ENCODE measurements at regions not wholly inside any gene's neighbourhood (a gene's known extent, or its start where the extent isn't known, plus 50 kb on each side); places are given as distances from the start of the nearest gene placed in this dataset.

DNA sequence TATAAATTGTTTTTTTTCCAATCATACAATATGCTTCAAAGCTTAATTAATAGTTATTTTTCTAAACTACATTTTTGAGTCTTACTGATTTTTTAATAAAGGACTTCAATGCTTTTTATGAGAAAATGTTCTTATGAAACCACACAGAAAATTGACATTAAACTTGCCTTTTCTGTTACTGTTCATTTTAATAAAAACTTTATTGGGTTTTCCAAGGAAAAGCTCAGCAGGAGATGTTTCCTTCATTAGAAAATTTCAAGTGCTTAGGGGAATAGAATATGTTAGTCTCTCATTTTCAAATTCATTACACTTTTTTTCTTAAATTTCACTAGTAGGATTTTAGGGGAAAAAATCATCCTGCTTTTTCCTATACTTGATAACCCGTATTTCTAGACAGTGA lies 711.4 kb downstream of the DIPK2A start:
- H3K36me3 Mint-ChIP-seq (ENCODE audit: low read depth), result no peaks in the 10 kb centered on the region
- no peak for DNase-seq
- TF ChIP-seq, protein P1, sequence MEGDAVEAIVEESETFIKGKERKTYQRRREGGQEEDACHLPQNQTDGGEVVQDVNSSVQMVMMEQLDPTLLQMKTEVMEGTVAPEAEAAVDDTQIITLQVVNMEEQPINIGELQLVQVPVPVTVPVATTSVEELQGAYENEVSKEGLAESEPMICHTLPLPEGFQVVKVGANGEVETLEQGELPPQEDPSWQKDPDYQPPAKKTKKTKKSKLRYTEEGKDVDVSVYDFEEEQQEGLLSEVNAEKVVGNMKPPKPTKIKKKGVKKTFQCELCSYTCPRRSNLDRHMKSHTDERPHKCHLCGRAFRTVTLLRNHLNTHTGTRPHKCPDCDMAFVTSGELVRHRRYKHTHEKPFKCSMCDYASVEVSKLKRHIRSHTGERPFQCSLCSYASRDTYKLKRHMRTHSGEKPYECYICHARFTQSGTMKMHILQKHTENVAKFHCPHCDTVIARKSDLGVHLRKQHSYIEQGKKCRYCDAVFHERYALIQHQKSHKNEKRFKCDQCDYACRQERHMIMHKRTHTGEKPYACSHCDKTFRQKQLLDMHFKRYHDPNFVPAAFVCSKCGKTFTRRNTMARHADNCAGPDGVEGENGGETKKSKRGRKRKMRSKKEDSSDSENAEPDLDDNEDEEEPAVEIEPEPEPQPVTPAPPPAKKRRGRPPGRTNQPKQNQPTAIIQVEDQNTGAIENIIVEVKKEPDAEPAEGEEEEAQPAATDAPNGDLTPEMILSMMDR (IDR thresholded peaks at IDR 0.05), result no peak
- no peaks in the 10 kb centered on the region; the same call in 1 of the 2 replicates for H3K27me3 Mint-ChIP-seq (ENCODE audit: insufficient read depth)
- H3K4me3 Mint-ChIP-seq, result no peak overlapping the region
- H3K27ac Mint-ChIP-seq, result no peak overlapping the region
- peaks cover 25% of the 10 kb centered on the region for H3K9me3 Mint-ChIP-seq
- H3K4me1 Mint-ChIP-seq (ENCODE audit: low read depth), result no peaks in the 10 kb centered on the region

DNA sequence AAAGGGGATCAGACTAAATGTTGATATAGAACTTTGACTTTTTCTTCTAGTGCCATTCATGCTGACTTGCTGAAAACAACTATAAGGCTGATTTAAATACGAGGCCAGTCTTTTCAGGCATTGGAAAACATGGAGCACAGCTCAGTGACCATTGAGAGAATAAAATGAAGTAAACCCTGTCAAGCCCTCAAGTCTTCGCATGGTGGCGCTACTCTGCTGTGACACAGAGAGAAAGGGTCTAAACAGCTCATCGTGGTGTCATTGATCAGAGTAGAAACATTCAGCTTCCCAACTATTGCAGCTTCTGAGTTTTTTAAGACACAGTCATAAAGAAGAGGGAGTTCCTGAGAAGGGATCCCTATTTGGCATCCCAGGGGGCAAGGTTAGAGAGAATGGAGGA lies 716.2 kb downstream of the DIPK2A start:
- Mint-ChIP-seq H3K9me3 (peaks cover 20% of the 10 kb centered on the region), H3K27me3 (ENCODE audit: insufficient read depth) (no peaks in the 10 kb centered on the region), H3K36me3 (ENCODE audit: low read depth) (no peaks in the 10 kb centered on the region), H3K4me1 (ENCODE audit: low read depth) (no peaks in the 10 kb centered on the region), H3K27ac (no peak overlapping the region), H3K4me3 (no peak overlapping the region)
- no peak for DNase-seq
- TF ChIP-seq, protein P1 (IDR thresholded peaks at IDR 0.05), result no peak

DNA sequence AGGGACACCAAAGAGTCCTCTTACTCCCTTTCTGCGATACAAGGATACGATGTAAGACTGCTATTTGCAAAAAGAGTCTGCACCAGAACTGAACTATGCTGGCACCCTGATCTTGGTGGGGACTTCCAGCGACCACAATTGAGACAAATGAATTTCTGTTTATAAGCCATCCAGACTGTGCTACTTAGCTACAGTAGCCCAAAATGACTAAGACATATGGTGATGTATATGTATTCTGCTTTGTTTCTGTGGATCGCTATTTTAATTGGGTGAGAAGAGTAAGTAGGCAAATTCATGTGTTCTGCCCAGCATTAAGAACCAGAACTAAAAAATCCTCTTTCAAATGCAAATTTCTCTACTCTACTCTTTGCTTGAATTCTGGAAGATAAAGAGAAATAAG lies 720.9 kb downstream of the DIPK2A start:
- H3K4me3 Mint-ChIP-seq, result no peak overlapping the region
- H3K36me3 Mint-ChIP-seq (ENCODE audit: low read depth), result no peaks in the 10 kb centered on the region
- H3K27ac Mint-ChIP-seq, result no peak overlapping the region
- H3K9me3 Mint-ChIP-seq, result peaks cover 37% of the 10 kb centered on the region
- no peaks in the 10 kb centered on the region for H3K27me3 Mint-ChIP-seq (ENCODE audit: insufficient read depth)
- TF ChIP-seq, protein P1 (IDR thresholded peaks at IDR 0.05), result no peak
- no peak for DNase-seq
- H3K4me1 Mint-ChIP-seq (ENCODE audit: low read depth), result no peaks in the 10 kb centered on the region

DNA sequence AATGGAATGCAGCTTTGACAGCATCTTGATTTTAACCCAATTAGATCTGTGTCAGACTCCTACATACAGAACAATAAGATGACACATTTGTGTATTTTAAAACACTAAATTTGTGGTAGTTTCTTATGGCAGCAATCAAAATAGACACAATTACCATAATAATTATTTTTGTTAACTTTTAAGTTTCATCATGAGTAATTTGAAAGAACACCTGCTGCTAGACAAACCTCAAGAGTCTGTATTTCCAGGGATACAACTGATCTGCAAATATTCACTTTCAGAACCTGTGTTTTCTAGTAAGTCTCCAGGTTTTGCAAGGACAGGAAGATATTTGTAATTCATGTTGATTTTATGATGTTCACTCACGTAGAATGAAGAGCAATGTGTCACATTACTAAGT lies 736.8 kb downstream of the DIPK2A start:
- TF ChIP-seq, protein P1 (IDR thresholded peaks at IDR 0.05), result no peak
- Mint-ChIP-seq H3K27ac (no peak overlapping the region), H3K4me3 (no peak overlapping the region), H3K4me1 (ENCODE audit: low read depth) (no peaks in the 10 kb centered on the region), H3K36me3 (ENCODE audit: low read depth) (no peaks in the 10 kb centered on the region), H3K9me3 (peaks cover 15% of the 10 kb centered on the region), H3K27me3 (ENCODE audit: insufficient read depth) (no peaks in the 10 kb centered on the region)
- DNase-seq, result no peak

DNA sequence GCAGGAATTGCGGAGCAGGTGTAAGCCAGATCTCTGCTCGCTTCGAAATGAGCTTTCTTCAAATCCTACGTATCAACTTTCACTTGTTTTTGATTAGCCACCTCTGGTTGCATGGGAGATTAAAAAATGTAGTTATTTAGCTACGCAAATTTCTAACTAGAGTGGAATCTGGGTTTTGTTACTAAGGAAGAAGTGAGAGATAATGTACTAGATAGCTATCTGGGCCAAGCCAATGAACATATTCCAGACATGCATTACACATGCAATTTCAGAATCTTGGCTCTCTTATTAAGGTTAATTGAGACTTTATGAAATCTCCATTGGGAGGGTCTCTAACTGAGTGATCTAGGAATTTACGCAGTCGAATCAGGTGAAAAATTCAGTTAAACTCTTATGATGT lies 765.7 kb downstream of the DIPK2A start:
- no peak for DNase-seq
- no peak overlapping the region for H3K4me3 Mint-ChIP-seq
- H3K27me3 Mint-ChIP-seq (ENCODE audit: insufficient read depth), result no peaks in the 10 kb centered on the region
- no peaks in the 10 kb centered on the region for H3K36me3 Mint-ChIP-seq (ENCODE audit: low read depth)
- H3K27ac Mint-ChIP-seq, result no peak overlapping the region
- TF ChIP-seq, protein P1 (IDR thresholded peaks at IDR 0.05), result no peak
- no peaks in the 10 kb centered on the region for H3K4me1 Mint-ChIP-seq (ENCODE audit: low read depth)
- H3K9me3 Mint-ChIP-seq, result peaks cover 18% of the 10 kb centered on the region

DNA sequence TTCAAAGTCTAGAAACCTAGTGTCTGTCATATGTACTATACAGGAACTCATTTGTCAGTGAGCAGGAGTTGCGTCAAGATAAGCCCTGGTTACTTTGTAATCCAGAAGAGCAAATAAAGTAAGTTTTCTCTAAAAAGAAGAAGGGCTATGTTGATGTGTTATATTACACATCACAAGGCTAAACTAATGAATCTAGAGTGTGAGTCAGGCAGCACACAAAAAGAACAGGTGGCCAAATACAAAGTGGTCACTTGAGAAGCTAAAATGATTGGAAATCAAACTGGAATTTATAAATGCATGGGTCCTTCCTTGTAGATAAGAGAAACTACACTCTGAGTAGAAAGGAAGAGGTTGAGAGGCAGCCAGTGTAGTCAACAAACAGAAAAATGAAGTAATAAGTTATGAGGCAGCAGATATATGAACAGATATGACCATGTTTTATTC lies 771.6 kb downstream of the DIPK2A start:
- H3K9me3 Mint-ChIP-seq, result peaks cover 29% of the 10 kb centered on the region
- H3K27me3 Mint-ChIP-seq (ENCODE audit: insufficient read depth), result no peaks in the 10 kb centered on the region
- H3K27ac Mint-ChIP-seq, result no peak overlapping the region
- no peak for DNase-seq
- TF ChIP-seq, protein P1 (IDR thresholded peaks at IDR 0.05), result no peak
- H3K4me3 Mint-ChIP-seq, result no peak overlapping the region
- H3K4me1 Mint-ChIP-seq (ENCODE audit: low read depth), result no peaks in the 10 kb centered on the region
- H3K36me3 Mint-ChIP-seq (ENCODE audit: low read depth), result no peaks in the 10 kb centered on the region
